Thyroid gland (tissue), 4 donors: ENCODE measurements at regions not wholly inside any gene's neighbourhood (a gene's known extent, or its start where the extent isn't known, plus 50 kb on each side); places are given as distances from the start of the nearest gene placed in this dataset.

Experiments used
- DNase-seq, 2 donors: peaks; one replicate each; pipeline ENCODE4 v3.0.0-alpha.2; 2019
- H3K27ac ChIP-seq, 3 donors: fragments of 200-600 bp; sonication (generic); 1 replicate in 2 of 3; 2 replicates in 1 of 3; pipeline ENCODE4 v1.5.1; 2016 to 2019; ENCODE audit warnings: mild to moderate bottlenecking in 1 of 3, moderate library complexity in 1 of 3
- H3K27me3 ChIP-seq: fragments of 200-600 bp; sonication (generic); one replicate; pipeline ENCODE4 v1.5.1; 2019
- H3K36me3 ChIP-seq, 2 donors: fragments of 200-600 bp; sonication (generic); one replicate each; pipeline ENCODE4 v1.5.1; 2016 to 2019
- H3K4me1 ChIP-seq, 2 donors: fragments of 200-600 bp; sonication (generic); one replicate each; pipeline ENCODE4 v1.5.1; 2017 to 2019
- H3K4me3 ChIP-seq, 3 donors: fragments of 200-600 bp; sonication (generic); replicated peaks in 1 of 3; 1 replicate in 2 of 3; 2 replicates in 1 of 3; pipeline ENCODE4 v1.5.1; 2016; ENCODE audit warnings: mild to moderate bottlenecking in 1 of 3
- H3K9me3 ChIP-seq: fragments of 200-600 bp; sonication (generic); one replicate; pipeline ENCODE4 v1.5.1; 2017
- POLR2A ChIP-seq, 2 donors: fragments of 450-650 bp; IDR thresholded peaks; one replicate each; pipeline ENCODE4 v1.6.1; 2017; ENCODE audit warnings: antibody characterized with exemption in 2 of 2, mild to moderate bottlenecking in 2 of 2, moderate library complexity in 1 of 2
- WGBS, 2 donors: methylation state at CpG; one replicate each; pipeline ENCODE4 v1.1.5; 2017; 5-methylcytosine and 5-hydroxymethylcytosine counted together
- intact Hi-C: fragments of 100-400 bp; cut with DNase I; formaldehyde crosslinking; loops from one replicate; pipeline ENCODE4 v1.15.1; 2023
- TF ChIP-seq, protein P1 (sequence below), 6 experiments: fragments of 200-600 bp in 3 of 6; fragments of 450-650 bp in 3 of 6; sonication (generic) in 3 of 6; IDR thresholded peaks; one replicate each; pipeline ENCODE4 v1.5.1; 2016 to 2019; ENCODE audit warnings: antibody characterized with exemption in 6 of 6, mild to moderate bottlenecking in 2 of 6, inconsistent platforms in 1 of 6, moderate library complexity in 1 of 6

DNA sequence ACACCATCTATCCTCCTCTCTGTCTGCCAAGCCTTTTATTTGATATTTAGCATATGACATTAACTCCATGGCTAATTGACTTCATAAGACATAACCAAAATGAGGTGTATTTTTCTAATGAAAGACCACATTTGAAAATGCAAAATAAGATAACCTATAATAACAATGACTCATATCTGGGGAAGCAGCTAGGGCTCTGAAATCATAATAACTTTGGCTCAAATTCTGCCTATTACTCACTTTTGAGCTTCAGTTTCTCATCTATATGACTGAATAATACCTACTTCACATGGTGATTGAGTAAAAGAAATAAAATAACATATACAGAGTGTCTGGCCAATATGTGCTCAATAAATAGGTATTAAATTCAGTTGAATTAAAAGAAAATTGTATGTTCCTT lies 1419.8 kb upstream of the TENM4 start:
- Histone ChIP-seq H3K27me3 (no peaks in the 10 kb centered on the region), H3K36me3 (no peaks in the 10 kb centered on the region), H3K4me3 (no peak overlapping the region), H3K9me3 (no peaks in the 10 kb centered on the region), H3K27ac (no peak overlapping the region), H3K4me1 (no peaks in the 10 kb centered on the region)
- DNase-seq = no peak
- intact Hi-C loops = no loop called here
- TF ChIP-seq, protein P1, sequence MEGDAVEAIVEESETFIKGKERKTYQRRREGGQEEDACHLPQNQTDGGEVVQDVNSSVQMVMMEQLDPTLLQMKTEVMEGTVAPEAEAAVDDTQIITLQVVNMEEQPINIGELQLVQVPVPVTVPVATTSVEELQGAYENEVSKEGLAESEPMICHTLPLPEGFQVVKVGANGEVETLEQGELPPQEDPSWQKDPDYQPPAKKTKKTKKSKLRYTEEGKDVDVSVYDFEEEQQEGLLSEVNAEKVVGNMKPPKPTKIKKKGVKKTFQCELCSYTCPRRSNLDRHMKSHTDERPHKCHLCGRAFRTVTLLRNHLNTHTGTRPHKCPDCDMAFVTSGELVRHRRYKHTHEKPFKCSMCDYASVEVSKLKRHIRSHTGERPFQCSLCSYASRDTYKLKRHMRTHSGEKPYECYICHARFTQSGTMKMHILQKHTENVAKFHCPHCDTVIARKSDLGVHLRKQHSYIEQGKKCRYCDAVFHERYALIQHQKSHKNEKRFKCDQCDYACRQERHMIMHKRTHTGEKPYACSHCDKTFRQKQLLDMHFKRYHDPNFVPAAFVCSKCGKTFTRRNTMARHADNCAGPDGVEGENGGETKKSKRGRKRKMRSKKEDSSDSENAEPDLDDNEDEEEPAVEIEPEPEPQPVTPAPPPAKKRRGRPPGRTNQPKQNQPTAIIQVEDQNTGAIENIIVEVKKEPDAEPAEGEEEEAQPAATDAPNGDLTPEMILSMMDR (IDR thresholded peaks at IDR 0.05) = no peak
- TF ChIP-seq POLR2A (IDR thresholded peaks at IDR 0.05) = no peak

- 38 to 49% methylated on average over 1 of the region's 1 CpG for WGBS, 2 donors
- intact Hi-C loops = no loop called here
- H3K4me3 ChIP-seq = no peak overlapping the region
- no peak overlapping the region for H3K27ac ChIP-seq
- no peaks in the 10 kb centered on the region for H3K27me3 ChIP-seq
- H3K36me3 ChIP-seq = no peaks in the 10 kb centered on the region
- TF ChIP-seq, protein P1 (IDR thresholded peaks at IDR 0.05) = no peak
- no peak for TF ChIP-seq POLR2A (IDR thresholded peaks at IDR 0.05)
- H3K4me1 ChIP-seq = no peaks in the 10 kb centered on the region
- no peaks in the 10 kb centered on the region for H3K9me3 ChIP-seq
- DNase-seq = no peak
These were observed 1415.2 kb upstream of the TENM4 start for GRCh38 chr11:80856066-80856465.

DNA sequence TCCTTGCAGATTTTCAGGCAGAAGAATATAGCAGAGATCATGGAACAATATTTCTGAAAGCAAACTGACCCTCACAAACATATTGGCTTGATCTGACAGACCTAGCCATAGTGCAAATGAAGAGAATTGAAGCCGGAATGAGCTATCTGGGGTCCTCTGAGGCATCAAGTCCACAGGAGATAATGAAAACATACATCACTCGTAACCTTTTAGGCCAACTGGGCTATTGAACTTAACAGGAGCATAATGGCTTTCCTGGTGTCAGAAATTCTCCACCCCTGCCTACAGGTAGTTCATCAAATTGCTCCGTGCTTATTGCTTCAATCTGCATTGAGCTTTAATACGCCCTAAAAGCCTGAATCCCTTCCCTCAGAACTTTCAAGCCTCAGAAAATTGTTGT lies 1414.6 kb upstream of the TENM4 start:
- no peaks in the 10 kb centered on the region for H3K9me3 ChIP-seq
- WGBS, 2 donors = 66 to 87% methylated on average over 4 of the region's 4 CpGs
- no peaks in the 10 kb centered on the region for H3K27me3 ChIP-seq
- H3K36me3 ChIP-seq = no peaks in the 10 kb centered on the region
- no peak for DNase-seq
- intact Hi-C loops = no loop called here
- no peak overlapping the region for H3K27ac ChIP-seq
- TF ChIP-seq POLR2A (IDR thresholded peaks at IDR 0.05) = no peak
- TF ChIP-seq, protein P1 (IDR thresholded peaks at IDR 0.05) = no peak
- no peak overlapping the region for H3K4me3 ChIP-seq
- no peaks in the 10 kb centered on the region for H3K4me1 ChIP-seq

- TF ChIP-seq POLR2A (IDR thresholded peaks at IDR 0.05) = no peak
- TF ChIP-seq, protein P1 (IDR thresholded peaks at IDR 0.05) = no peak
- no peak for DNase-seq
- Histone ChIP-seq H3K27me3 (no peaks in the 10 kb centered on the region), H3K4me1 (no peaks in the 10 kb centered on the region), H3K27ac (no peak overlapping the region), H3K4me3 (no peak overlapping the region), H3K36me3 (no peaks in the 10 kb centered on the region), H3K9me3 (no peaks in the 10 kb centered on the region)
- intact Hi-C loops = no loop called here
- WGBS, 2 donors = 40 to 45% methylated on average over 3 of the region's 3 CpGs
These were observed 1408.4 kb upstream of the TENM4 start for GRCh38 chr11:80849253-80849652.

DNA sequence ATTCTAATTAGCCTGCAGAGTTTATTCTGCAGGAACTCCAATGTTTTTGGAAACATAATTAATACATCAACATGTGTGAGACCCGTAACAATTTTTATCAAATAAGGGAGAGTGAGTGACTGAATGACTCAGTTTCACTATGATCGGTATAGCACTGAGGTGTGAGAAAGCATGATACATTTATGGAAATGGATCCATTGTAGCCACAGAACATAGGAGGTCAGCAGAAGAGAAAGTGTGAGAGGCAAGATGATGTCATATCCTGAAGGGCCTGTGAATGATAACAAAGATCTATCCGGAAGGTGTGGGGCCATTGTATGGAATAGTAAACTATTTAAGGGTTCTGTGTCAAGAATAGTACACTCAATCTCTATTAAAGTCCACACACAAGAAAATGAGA lies 1406.1 kb upstream of the TENM4 start:
- H3K9me3 ChIP-seq = no peaks in the 10 kb centered on the region
- no peaks in the 10 kb centered on the region for H3K27me3 ChIP-seq
- TF ChIP-seq, protein P1 (IDR thresholded peaks at IDR 0.05) = no peak
- TF ChIP-seq POLR2A (IDR thresholded peaks at IDR 0.05) = no peak
- H3K36me3 ChIP-seq = no peaks in the 10 kb centered on the region
- no peak for DNase-seq
- no peak overlapping the region for H3K4me3 ChIP-seq
- no peaks in the 10 kb centered on the region for H3K4me1 ChIP-seq
- intact Hi-C loops = no loop called here
- no peak overlapping the region for H3K27ac ChIP-seq
- WGBS, 2 donors = 66 to 71% methylated on average over 3 of the region's 3 CpGs
